SKM-1 (cell line): ENCODE measurements at regions not wholly inside any gene's neighbourhood (a gene's known extent, or its start where the extent isn't known, plus 50 kb on each side); places are given as distances from the start of the nearest gene placed in this dataset.
A peak's percentile ranks its signal among the peaks of the same experiment; 100 is the strongest.

ENCODE experiments used
- DNase-seq: peaks from one replicate; lab custom pipeline; 2025; ENCODE audit not compliant: unreplicated experiment; lab: John Stamatoyannopoulos, UW

GRCh38 chrX:142149919-142150318 is 55.2 kb downstream of the MAGEC2 start:
- DNase-seq, result no peak

GRCh38 chrX:142134533-142134932 is 70.6 kb downstream of the MAGEC2 start:
- DNase-seq, result no peak

- DNase-seq, result no peak
Measured at GRCh38 chrX:142096253-142096652, 108.8 kb downstream of the MAGEC2 start.

GRCh38 chrX:142095651-142096245 is 109.3 kb downstream of the MAGEC2 start:
- no peak for DNase-seq

- DNase-seq, result peak; percentile 1
Measured at GRCh38 chrX:142089193-142089592, 115.9 kb downstream of the MAGEC2 start.

GRCh38 chrX:142084611-142085010 is 120.5 kb downstream of the MAGEC2 start:
- no peak for DNase-seq

- DNase-seq, result no peak
Measured at GRCh38 chrX:142076633-142077032, 128.5 kb downstream of the MAGEC2 start.

- DNase-seq, result no peak
Measured at GRCh38 chrX:142068365-142068764, 136.7 kb downstream of the MAGEC2 start.

- DNase-seq, result no peak
Measured at GRCh38 chrX:142060191-142060590, 144.9 kb downstream of the MAGEC2 start.

GRCh38 chrX:142054094-142054493 is 150.4 kb downstream of the MAGEC1 start:
- no peak for DNase-seq

- no peak for DNase-seq
Measured at GRCh38 chrX:142052238-142052637, 148.5 kb downstream of the MAGEC1 start.

- DNase-seq, result no peak
Measured at GRCh38 chrX:142043196-142043595, 139.5 kb downstream of the MAGEC1 start.

GRCh38 chrX:142040906-142041305 is 137.2 kb downstream of the MAGEC1 start:
- DNase-seq, result no peak

GRCh38 chrX:142036116-142036515 is 132.4 kb downstream of the MAGEC1 start:
- no peak for DNase-seq

GRCh38 chrX:142005532-142005931 is 101.8 kb downstream of the MAGEC1 start:
- DNase-seq, result no peak

GRCh38 chrX:142002471-142002870 is 98.8 kb downstream of the MAGEC1 start:
- DNase-seq, result no peak

- no peak for DNase-seq
Measured at GRCh38 chrX:142001934-142002333, 98.2 kb downstream of the MAGEC1 start.

GRCh38 chrX:141989815-141990214 is 86.1 kb downstream of the MAGEC1 start:
- DNase-seq, result no peak

- no peak for DNase-seq
Measured at GRCh38 chrX:141989134-141989533, 85.4 kb downstream of the MAGEC1 start.

GRCh38 chrX:141982296-141982695 is 78.6 kb downstream of the MAGEC1 start:
- no peak for DNase-seq

- DNase-seq, result no peak
Measured at GRCh38 chrX:141975839-141976238, 72.1 kb downstream of the MAGEC1 start.

GRCh38 chrX:141969706-141970105 is 66.0 kb downstream of the MAGEC1 start:
- no peak for DNase-seq

- DNase-seq, result no peak
Measured at GRCh38 chrX:141960578-141960977, 56.9 kb downstream of the MAGEC1 start.
